D721Med (cell line): ENCODE measurements at regions not wholly inside any gene's neighbourhood (a gene's known extent, or its start where the extent isn't known, plus 50 kb on each side); places are given as distances from the start of the nearest gene placed in this dataset.

Experiments
- DNase-seq: peaks from one replicate; pipeline ENCODE4 v3.0.0; 2011; ENCODE audit warnings: low spot score; ENCODE audit not compliant: insufficient read length
- FAIRE-seq: peaks from 2 replicates; lab custom pipeline; 2011; peaks lifted over from hg19 to GRCh38; lab: Jason Lieb, UNC
- TF ChIP-seq, protein P1 (sequence below): IDR thresholded peaks from 2 replicates; pipeline ENCODE4 v1.5.1; 2012; ENCODE audit warnings: mild to moderate bottlenecking, control low read depth; ENCODE audit not compliant: insufficient read depth; ENCODE audit errors: missing control alignments

DNA sequence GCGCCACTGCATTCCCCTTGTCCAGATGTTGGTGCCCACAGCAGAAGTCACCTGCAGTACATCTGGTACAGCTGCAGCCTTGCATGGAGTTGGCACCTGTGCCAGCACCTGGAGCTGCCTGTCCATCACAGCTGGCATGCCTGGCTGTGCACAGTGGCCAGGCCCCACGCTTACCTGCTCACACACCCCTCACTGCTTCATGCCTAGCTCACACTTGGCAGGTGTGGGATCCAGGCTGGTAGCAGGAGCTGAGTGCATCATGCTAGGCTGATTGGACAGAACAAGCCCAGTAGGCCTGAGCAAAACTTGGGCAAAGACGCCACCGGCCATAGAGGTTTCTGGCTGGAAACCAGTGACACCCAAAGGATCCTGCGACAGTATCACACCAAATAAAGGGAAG lies 402.8 kb downstream of the FOXG1 start:
- DNase-seq = no peak
- TF ChIP-seq, protein P1, sequence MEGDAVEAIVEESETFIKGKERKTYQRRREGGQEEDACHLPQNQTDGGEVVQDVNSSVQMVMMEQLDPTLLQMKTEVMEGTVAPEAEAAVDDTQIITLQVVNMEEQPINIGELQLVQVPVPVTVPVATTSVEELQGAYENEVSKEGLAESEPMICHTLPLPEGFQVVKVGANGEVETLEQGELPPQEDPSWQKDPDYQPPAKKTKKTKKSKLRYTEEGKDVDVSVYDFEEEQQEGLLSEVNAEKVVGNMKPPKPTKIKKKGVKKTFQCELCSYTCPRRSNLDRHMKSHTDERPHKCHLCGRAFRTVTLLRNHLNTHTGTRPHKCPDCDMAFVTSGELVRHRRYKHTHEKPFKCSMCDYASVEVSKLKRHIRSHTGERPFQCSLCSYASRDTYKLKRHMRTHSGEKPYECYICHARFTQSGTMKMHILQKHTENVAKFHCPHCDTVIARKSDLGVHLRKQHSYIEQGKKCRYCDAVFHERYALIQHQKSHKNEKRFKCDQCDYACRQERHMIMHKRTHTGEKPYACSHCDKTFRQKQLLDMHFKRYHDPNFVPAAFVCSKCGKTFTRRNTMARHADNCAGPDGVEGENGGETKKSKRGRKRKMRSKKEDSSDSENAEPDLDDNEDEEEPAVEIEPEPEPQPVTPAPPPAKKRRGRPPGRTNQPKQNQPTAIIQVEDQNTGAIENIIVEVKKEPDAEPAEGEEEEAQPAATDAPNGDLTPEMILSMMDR = no peak
- FAIRE-seq = no peak

DNA sequence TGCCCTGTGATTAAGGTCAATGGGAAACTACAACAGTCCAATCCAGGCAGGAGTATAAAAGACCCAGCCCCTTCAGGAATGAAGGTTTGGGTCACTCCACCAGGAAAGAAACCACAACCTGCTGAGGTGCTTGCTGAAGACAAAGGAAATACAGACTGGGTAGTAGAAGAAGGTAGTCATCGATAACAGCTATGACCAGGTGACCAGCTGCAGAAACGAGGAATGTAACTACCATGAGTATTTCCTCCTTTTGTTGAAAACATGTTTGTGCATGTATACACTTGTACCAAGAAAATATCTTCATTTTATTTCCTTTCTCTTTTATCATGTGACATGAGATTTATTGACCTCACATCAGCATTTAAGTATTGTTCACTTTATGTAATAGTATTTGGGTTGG lies 409.1 kb downstream of the FOXG1 start:
- DNase-seq (no peak), FAIRE-seq (no peak)
- TF ChIP-seq, protein P1 = no peak

DNA sequence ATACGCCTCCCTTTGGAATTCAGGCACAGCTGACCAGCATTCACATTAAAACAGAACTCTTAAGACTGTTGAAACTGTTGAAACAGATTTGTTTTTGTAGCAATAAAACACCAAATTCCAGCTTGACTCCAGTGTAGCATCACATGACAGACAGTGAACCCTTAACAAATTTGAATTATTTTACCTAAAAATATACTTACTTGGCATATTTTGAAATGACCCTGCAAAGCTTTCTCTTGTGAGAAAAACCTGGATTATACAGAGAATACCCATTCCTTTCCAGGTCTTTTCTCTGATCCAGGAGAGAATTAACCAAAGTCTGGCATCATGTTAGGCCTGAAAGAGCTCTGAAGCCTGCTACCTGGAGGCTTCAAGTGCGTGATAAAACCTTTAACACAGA lies 410.3 kb downstream of the FOXG1 start:
- DNase-seq (no peak), FAIRE-seq (no peak)
- TF ChIP-seq, protein P1 = no peak

DNA sequence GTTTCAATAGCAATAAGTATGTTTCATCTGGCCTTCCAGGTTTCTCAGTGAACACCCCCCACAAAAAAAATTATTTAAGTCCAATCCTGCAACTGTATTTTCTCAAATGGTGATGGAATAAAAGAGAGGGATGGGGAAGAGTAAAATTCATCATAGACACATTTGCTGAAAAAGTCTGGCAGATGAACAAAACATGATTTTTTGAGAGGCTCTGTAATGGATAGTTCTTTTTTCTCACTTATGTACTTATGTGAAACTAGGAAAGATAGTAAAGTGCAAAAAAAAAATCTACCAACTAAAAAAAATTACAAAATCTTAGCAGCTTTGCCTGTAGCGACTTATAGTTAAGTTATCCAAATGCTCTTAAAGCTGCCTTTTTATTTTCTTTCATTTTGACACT lies 412.4 kb downstream of the FOXG1 start:
- TF ChIP-seq, protein P1 = no peak
- DNase-seq (no peak), FAIRE-seq (no peak)

DNA sequence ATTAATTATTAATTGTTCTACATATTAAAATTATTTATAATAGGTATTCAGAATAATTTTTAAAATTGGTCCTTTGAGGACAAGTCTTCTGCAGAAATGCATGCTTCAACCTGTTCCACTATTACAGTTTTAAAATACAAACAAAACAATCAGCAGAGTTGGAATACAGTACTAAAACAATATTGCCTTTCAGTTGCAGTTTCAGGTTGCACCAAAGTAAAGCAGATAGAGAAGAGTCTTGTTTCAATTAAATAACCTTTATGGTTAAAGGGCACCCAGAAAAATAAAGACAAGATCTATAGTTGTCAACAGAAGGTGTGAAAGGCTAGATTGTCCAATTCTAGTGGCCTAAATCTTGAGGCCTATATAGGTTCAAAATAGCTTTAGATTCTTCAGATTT lies 424.5 kb downstream of the FOXG1 start:
- DNase-seq (no peak), FAIRE-seq (no peak)
- TF ChIP-seq, protein P1 = no peak

DNA sequence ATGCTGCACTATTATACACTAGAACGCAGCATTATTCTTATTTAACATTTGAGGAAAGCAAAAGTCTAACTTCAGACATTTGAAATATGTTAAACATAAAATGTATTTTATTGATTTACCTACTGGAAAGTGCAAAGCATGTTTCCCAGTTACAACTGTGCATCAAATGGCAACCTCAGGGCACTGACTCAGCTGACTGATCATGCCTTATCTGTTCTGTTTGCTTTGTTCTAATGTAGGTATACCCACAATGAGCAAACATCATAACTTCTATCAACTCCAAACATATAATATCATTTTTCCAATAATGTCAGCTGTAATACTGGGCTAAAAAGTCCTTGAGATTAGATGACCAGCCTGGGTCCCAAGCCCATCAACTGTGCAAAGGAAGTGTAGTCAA lies 431.0 kb downstream of the FOXG1 start:
- no peak for FAIRE-seq
- TF ChIP-seq, protein P1 = no peak
- no peak for DNase-seq

DNA sequence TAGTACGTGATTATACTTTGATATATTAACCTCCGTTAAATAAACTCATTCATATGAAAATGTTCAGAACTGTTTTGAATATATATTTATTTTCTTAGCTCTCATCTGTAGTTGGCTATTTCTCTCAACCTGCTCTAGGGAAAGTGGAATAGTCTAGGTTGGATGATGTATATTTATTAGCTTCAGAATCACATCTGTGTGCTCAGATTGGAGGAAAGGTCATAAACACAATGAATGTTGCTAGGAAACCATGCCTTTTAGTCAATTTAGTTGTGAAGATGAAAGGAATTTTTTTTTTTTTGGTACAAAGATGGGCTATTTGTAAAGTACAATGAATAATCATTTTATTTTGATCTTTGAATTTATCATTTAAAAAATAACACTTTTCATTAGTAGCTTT lies 439.1 kb downstream of the FOXG1 start:
- TF ChIP-seq, protein P1 = no peak
- no peak for DNase-seq
- no peak for FAIRE-seq
